OCI-LY3 (cell line): ENCODE measurements at regions not wholly inside any gene's neighbourhood (a gene's known extent, or its start where the extent isn't known, plus 50 kb on each side); places are given as distances from the start of the nearest gene placed in this dataset.

Experiments
- H2AFZ ChIP-seq: fragments of 200-600, 300-600 bp; shearing (Covaris generic); 2 replicates; pipeline ENCODE4 v1.6.0; 2014; ENCODE audit warnings: antibody characterized with exemption, low read depth, low read length
- H3K27ac ChIP-seq: fragments of 200-600, 300-600 bp; sonication (generic); 2 replicates; pipeline ENCODE4 v1.5.1; 2014; ENCODE audit warnings: mild to moderate bottlenecking, low read length, moderate library complexity, mixed read lengths
- H3K27me3 ChIP-seq: fragments of 200-600, 300-600 bp; sonication (generic); 2 replicates; pipeline ENCODE4 v1.6.1; 2014; ENCODE audit warnings: low read depth, low read length, mixed read lengths
- H3K36me3 ChIP-seq: fragments of 200-600, 300-600 bp; sonication (generic); replicated peaks from 2 replicates; pipeline ENCODE3; 2014; ENCODE audit warnings: low read depth, low read length, mixed read lengths
- H3K4me1 ChIP-seq: fragments of 300-600, 200-600 bp; sonication (generic); 2 replicates; pipeline ENCODE4 v1.6.1; 2014; ENCODE audit warnings: low read length, mixed read lengths
- H3K4me2 ChIP-seq: fragments of 200-600, 300-600 bp; sonication (generic); 2 replicates; pipeline ENCODE4 v1.6.1; 2014; ENCODE audit warnings: low read length, mixed read lengths
- H3K4me3 ChIP-seq: fragments of 300-600, 200-600 bp; sonication (generic); 2 replicates; pipeline ENCODE4 v1.5.1; 2014; ENCODE audit warnings: antibody characterized with exemption, mild to moderate bottlenecking, low read length, moderate library complexity
- H3K79me2 ChIP-seq: fragments of 300-600, 200-600 bp; shearing (Covaris generic); 2 replicates; pipeline ENCODE4 v1.6.1; 2014; ENCODE audit warnings: mild to moderate bottlenecking, low read length, mixed read lengths
- H3K9ac ChIP-seq: fragments of 300-600, 200-600 bp; shearing (Covaris generic); 2 replicates; pipeline ENCODE4 v1.6.0; 2014; ENCODE audit warnings: mild to moderate bottlenecking, low read length, moderate library complexity
- H3K9me3 ChIP-seq: fragments of 200-600, 300-600 bp; shearing (Covaris generic); 2 replicates; pipeline ENCODE4 v1.6.1; 2014; ENCODE audit warnings: low read length, mixed read lengths; ENCODE audit not compliant: insufficient read depth
- H4K20me1 ChIP-seq: fragments of 200-600, 300-600 bp; sonication (generic); 2 replicates; pipeline ENCODE4 v1.6.1; 2016; ENCODE audit warnings: low read length, mixed read lengths; ENCODE audit not compliant: insufficient read depth
- EZH2phosphoT487 ChIP-seq: fragments of 200-600 bp; shearing (Covaris generic); IDR thresholded peaks from 2 replicates; pipeline ENCODE4 v1.6.1; 2018; ENCODE audit warnings: antibody characterized with exemption, mixed run types, low read depth
- TF ChIP-seq, protein P1 (sequence below): fragments of 200-600, 300-600 bp; sonication (generic); IDR thresholded peaks from 2 replicates; pipeline ENCODE4 v1.5.1; 2014; ENCODE audit warnings: antibody characterized with exemption, low read length, low read depth

DNA sequence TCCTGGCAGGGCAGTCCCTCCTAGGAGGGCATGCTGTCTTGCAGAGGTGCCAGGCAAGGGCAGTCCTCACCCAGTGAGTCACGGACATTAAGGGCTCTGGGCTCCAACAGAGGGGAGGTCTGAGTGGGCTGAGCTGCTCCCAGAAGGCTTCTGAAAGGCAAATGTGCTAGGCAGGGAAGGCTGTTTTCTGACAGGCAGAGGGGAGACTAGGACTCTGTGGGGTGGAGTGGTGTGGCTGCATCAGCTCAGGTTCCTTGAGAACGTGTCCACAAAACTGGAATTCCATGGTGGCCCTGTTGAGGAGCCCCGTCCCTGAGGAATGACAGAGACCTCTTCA lies 283.5 kb downstream of the MYCN start:
- Histone ChIP-seq H3K9me3 (no peaks in the 10 kb centered on the region), H3K27ac (no peak overlapping the region), H3K4me1 (no peaks in the 10 kb centered on the region), H3K36me3 (no peaks in the 10 kb centered on the region), H4K20me1 (no peaks in the 10 kb centered on the region), H3K4me2 (no peak overlapping the region), H3K79me2 (no peaks in the 10 kb centered on the region), H3K27me3 (0 out of 2 replicates have a peak, but pooled peaks cover 14% of the 10 kb centered on the region), H3K9ac (no peak overlapping the region), H2AFZ (no peak overlapping the region), H3K4me3 (no peak overlapping the region)
- TF ChIP-seq, protein P1, sequence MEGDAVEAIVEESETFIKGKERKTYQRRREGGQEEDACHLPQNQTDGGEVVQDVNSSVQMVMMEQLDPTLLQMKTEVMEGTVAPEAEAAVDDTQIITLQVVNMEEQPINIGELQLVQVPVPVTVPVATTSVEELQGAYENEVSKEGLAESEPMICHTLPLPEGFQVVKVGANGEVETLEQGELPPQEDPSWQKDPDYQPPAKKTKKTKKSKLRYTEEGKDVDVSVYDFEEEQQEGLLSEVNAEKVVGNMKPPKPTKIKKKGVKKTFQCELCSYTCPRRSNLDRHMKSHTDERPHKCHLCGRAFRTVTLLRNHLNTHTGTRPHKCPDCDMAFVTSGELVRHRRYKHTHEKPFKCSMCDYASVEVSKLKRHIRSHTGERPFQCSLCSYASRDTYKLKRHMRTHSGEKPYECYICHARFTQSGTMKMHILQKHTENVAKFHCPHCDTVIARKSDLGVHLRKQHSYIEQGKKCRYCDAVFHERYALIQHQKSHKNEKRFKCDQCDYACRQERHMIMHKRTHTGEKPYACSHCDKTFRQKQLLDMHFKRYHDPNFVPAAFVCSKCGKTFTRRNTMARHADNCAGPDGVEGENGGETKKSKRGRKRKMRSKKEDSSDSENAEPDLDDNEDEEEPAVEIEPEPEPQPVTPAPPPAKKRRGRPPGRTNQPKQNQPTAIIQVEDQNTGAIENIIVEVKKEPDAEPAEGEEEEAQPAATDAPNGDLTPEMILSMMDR = no peak

DNA sequence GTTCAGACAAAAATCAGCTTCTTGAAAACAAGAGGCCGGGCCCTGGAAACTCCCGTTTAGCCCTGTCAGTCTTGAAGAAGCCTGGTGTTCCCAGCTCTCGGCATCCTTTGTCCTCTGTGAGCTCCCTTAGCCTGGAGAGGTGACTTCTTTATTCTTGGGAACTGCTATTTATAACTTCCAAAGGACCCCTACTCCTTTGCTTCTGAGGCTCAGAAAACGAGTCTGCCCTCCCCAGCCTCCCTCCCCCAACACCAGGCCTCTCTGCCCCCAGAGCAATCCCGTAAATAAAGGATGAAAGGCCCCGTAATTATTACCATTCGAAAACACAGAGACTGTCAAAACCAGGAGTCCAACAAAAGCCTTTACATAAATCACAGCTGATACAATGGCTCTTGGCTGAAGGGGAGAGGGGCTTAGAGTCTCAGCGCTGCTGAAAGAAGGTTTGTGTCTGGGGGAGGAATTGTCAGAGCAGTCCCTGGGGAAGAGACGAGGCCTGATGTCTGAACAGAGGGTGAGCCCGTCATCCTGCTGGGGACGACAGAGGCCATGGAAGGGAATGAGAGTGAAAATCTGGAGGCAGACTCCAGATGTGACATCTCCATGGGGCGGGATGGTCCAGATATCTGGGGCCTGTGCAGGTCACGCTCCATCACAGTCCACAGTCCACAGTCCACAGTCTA lies 283.0 kb downstream of the MYCN start:
- Histone ChIP-seq H3K79me2 (no peaks in the 10 kb centered on the region), H3K36me3 (no peaks in the 10 kb centered on the region), H3K4me1 (no peaks in the 10 kb centered on the region), H3K9ac (no peak overlapping the region), H3K9me3 (no peaks in the 10 kb centered on the region), H3K27me3 (0 out of 2 replicates have a peak, but pooled peaks cover 14% of the 10 kb centered on the region), H2AFZ (no peak overlapping the region), H3K4me2 (no peak overlapping the region), H4K20me1 (no peaks in the 10 kb centered on the region), H3K4me3 (no peak overlapping the region), H3K27ac (no peak overlapping the region)
- TF ChIP-seq EZH2phosphoT487 = no peak
- TF ChIP-seq, protein P1 = no peak

DNA sequence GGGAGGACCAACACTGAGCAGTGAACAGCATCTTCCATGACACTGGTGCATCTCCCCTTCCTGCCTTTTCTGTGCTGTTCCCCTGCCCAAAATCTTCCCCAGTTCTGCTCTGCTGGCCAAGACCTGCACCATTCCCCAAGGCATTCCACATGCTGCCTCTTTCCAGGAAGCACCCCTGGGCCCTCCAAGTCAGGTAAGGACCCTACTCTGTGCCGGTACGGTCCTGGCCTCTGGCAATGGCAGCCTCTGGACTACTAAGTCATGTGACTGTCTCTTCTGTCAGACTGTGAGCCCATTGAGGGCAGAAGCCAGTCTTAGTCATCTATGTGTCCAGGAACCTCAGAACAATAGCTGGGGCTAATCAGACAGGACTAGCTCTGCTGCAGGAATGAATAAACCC lies 282.0 kb downstream of the MYCN start:
- Histone ChIP-seq H2AFZ (no peak overlapping the region), H3K4me3 (no peak overlapping the region), H4K20me1 (no peaks in the 10 kb centered on the region), H3K27me3 (0 out of 2 replicates have a peak, but pooled peaks cover 14% of the 10 kb centered on the region), H3K4me1 (no peaks in the 10 kb centered on the region), H3K36me3 (no peaks in the 10 kb centered on the region), H3K9ac (no peak overlapping the region), H3K9me3 (no peaks in the 10 kb centered on the region), H3K79me2 (no peaks in the 10 kb centered on the region), H3K27ac (no peak overlapping the region), H3K4me2 (no peak overlapping the region)
- TF ChIP-seq, protein P1 = no peak
- TF ChIP-seq EZH2phosphoT487 = no peak

DNA sequence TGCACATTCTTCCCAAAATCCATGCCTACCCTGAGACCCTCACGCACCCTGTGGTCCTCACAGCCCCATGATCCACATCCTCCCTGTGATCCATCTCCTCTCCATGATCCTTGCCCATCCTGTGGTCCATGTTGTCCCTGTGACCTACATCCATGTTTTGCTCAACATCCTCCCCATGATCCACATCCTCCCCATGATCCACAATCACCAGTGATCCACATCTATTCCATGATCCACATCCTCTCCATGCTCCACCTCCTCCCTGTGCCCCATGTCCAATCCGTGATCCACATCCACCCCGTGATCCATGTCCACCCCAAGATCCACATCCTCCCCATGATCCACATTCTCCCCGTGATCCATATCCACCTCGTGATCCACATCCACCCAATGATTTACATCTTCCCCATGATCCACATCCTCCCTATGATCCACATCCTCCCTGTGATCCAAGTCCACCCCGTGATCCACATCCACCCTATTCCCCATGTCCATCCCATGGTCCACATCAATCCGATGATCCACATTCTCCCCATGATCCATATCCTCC lies 281.2 kb downstream of the MYCN start:
- Histone ChIP-seq H2AFZ (no peak overlapping the region), H3K4me1 (no peaks in the 10 kb centered on the region), H3K9me3 (no peaks in the 10 kb centered on the region), H3K4me2 (no peak overlapping the region), H3K36me3 (no peaks in the 10 kb centered on the region), H3K4me3 (no peak overlapping the region), H4K20me1 (no peaks in the 10 kb centered on the region), H3K27ac (no peak overlapping the region), H3K9ac (no peak overlapping the region), H3K27me3 (0 out of 2 replicates have a peak, but pooled peaks cover 14% of the 10 kb centered on the region), H3K79me2 (no peaks in the 10 kb centered on the region)
- no peak for TF ChIP-seq EZH2phosphoT487
- TF ChIP-seq, protein P1 = no peak
